CD14-positive monocyte (primary cell): ENCODE measurements at regions not wholly inside any gene's neighbourhood (a gene's known extent, or its start where the extent isn't known, plus 50 kb on each side); places are given as distances from the start of the nearest gene placed in this dataset.

ENCODE experiments used
- DNase-seq, 3 donors: peaks; one replicate each; pipeline ENCODE4 v3.0.0-alpha.2; 2011 to 2022
- H2AFZ ChIP-seq: 2 replicates; pipeline ENCODE4 v1.6.0; 2012; ENCODE audit warnings: mild to moderate bottlenecking, low read depth, low read length, inconsistent platforms; ENCODE audit not compliant: insufficient read depth, poor library complexity, severe bottlenecking
- H3K27ac ChIP-seq, 2 donors: 1 replicate in 1 of 2; 2 replicates in 1 of 2; pipeline ENCODE4 v1.5.1; 2012 to 2013; ENCODE audit warnings: low read length in 2 of 2, control low read depth in 1 of 2, inconsistent platforms in 1 of 2, low read depth in 1 of 2, mild to moderate bottlenecking in 1 of 2
- H3K27me3 ChIP-seq, 2 donors: one replicate each; pipeline versions ENCODE4 v1.6.0 to v1.6.1; 2011 to 2013; ENCODE audit warnings: low read length in 2 of 2; ENCODE audit not compliant: control insufficient read depth in 2 of 2, insufficient read depth in 2 of 2
- H3K36me3 ChIP-seq, 2 donors: replicated peaks in 1 of 2; 1 replicate in 1 of 2; 2 replicates in 1 of 2; pipeline versions ENCODE4 v1.5.1 to v1.6.1; 2012 to 2013; ENCODE audit warnings: low read length in 2 of 2, control low read depth in 1 of 2, inconsistent platforms in 1 of 2, mild to moderate bottlenecking in 1 of 2; ENCODE audit not compliant: insufficient read depth in 2 of 2, control insufficient read depth in 1 of 2
- H3K4me1 ChIP-seq, 2 donors: 1 replicate in 1 of 2; 2 replicates in 1 of 2; pipeline versions ENCODE4 v1.5.1 to v1.6.1; 2012 to 2013; ENCODE audit warnings: low read length in 2 of 2, control low read depth in 1 of 2, inconsistent platforms in 1 of 2, mild to moderate bottlenecking in 1 of 2, moderate library complexity in 1 of 2; ENCODE audit not compliant: insufficient read depth in 2 of 2, control insufficient read depth in 1 of 2
- H3K4me2 ChIP-seq: replicated peaks from 2 replicates; pipeline ENCODE3; 2012; ENCODE audit warnings: low read length, moderate library complexity, mild to moderate bottlenecking; ENCODE audit not compliant: poor library complexity, severe bottlenecking; ENCODE audit errors: extremely low read depth
- H3K4me3 ChIP-seq, 3 experiments: fragments of 200-600 bp in 1 of 3; sonication (generic) in 1 of 3; replicated peaks in 1 of 3; 1 replicate in 2 of 3; 2 replicates in 1 of 3; pipeline ENCODE4 v1.5.1; 2011 to 2013; ENCODE audit warnings: low read length in 3 of 3, mild to moderate bottlenecking in 3 of 3, control low read depth in 2 of 3, low read depth in 2 of 3, inconsistent platforms in 1 of 3, moderate library complexity in 1 of 3
- H3K79me2 ChIP-seq: 2 replicates; pipeline ENCODE4 v1.6.0; 2012; ENCODE audit warnings: mild to moderate bottlenecking, control low read depth, inconsistent platforms, low read length, moderate library complexity; ENCODE audit not compliant: insufficient read depth
- H3K9ac ChIP-seq: 2 replicates; pipeline ENCODE4 v1.6.0; 2017; ENCODE audit warnings: low read length, mild to moderate bottlenecking; ENCODE audit not compliant: insufficient read depth, poor library complexity, severe bottlenecking
- H3K9me3 ChIP-seq, 2 donors: replicated peaks in 1 of 2; 1 replicate in 1 of 2; 2 replicates in 1 of 2; pipeline versions ENCODE4 v1.5.1 to v1.6.1; 2012 to 2013; ENCODE audit warnings: low read length in 2 of 2, control low read depth in 1 of 2; ENCODE audit not compliant: control insufficient read depth in 1 of 2, insufficient read depth in 1 of 2
- H4K20me1 ChIP-seq: 2 replicates; pipeline ENCODE4 v1.6.0; 2012; ENCODE audit warnings: mild to moderate bottlenecking, low read length, control low read depth, moderate library complexity; ENCODE audit not compliant: insufficient read depth
- H3K27ac Mint-ChIP-seq, 7 donors: one replicate each; pipeline ENCODE4 v1.8.0; 2020; ENCODE audit warnings: mild to moderate bottlenecking in 7 of 7, mixed read lengths in 7 of 7, moderate library complexity in 6 of 7, inconsistent platforms in 2 of 7
- H3K27me3 Mint-ChIP-seq, 3 donors: one replicate each; pipeline ENCODE4 v1.8.0; 2021 to 2022; ENCODE audit warnings: low read depth in 3 of 3, mild to moderate bottlenecking in 3 of 3, mixed read lengths in 3 of 3, moderate library complexity in 3 of 3, inconsistent platforms in 1 of 3
- H3K36me3 Mint-ChIP-seq, 2 donors: one replicate each; pipeline ENCODE4 v1.8.0; 2020; ENCODE audit warnings: mixed read lengths in 2 of 2, inconsistent platforms in 1 of 2, mild to moderate bottlenecking in 1 of 2
- H3K4me1 Mint-ChIP-seq: one replicate; pipeline ENCODE4 v1.8.0; 2020; ENCODE audit warnings: mild to moderate bottlenecking, mixed read lengths
- H3K4me3 Mint-ChIP-seq, 2 donors: one replicate each; pipeline ENCODE4 v1.8.0; 2020; ENCODE audit warnings: mild to moderate bottlenecking in 2 of 2, mixed read lengths in 2 of 2, moderate library complexity in 1 of 2
- H3K9me3 Mint-ChIP-seq, 7 donors: one replicate each; pipeline ENCODE4 v1.8.0; 2020 to 2022; ENCODE audit warnings: mixed read lengths in 7 of 7, mild to moderate bottlenecking in 6 of 7, moderate library complexity in 6 of 7, inconsistent platforms in 2 of 7
- CTCF ChIP-seq: fragments of 200-600 bp; IDR thresholded peaks from one replicate; pipeline ENCODE4 v1.8.0; 2022; ENCODE audit warnings: antibody characterized with exemption, mild to moderate bottlenecking
- WGBS: methylation state at CpG from one replicate; pipeline ENCODE4 v1.1.5; 2013; ENCODE audit warnings: missing lambda C conversion rate; ENCODE audit not compliant: insufficient coverage; 5-methylcytosine and 5-hydroxymethylcytosine counted together
- intact Hi-C, 2 donors: fragments of 100-400 bp; cut with micrococcal nuclease; formaldehyde crosslinking; loops; one replicate each; pipeline versions ENCODE4 v1.15.0 to v1.15.1; 2023

GRCh38 chr15:31457631-31458526 lies 131.2 kb downstream of the KLF13 start:
- Histone ChIP-seq H3K79me2 (no peaks in the 10 kb centered on the region), H3K4me1 (no peaks in the 10 kb centered on the region), H3K9me3 (no peaks in the 10 kb centered on the region), H3K4me2 (no peak overlapping the region), H2AFZ (no peak overlapping the region), H3K27me3 (no peaks in the 10 kb centered on the region), H3K36me3 (no peaks in the 10 kb centered on the region), H3K4me3 (no peak overlapping the region), H3K27ac (no peak overlapping the region), H3K9ac (no peak overlapping the region), H4K20me1 (no peaks in the 10 kb centered on the region)
- no peak overlapping the region for H3K27ac Mint-ChIP-seq
- H3K4me3 Mint-ChIP-seq = no peak overlapping the region
- no peak for TF ChIP-seq CTCF
- no peak for DNase-seq
- peaks cover 4 to 18% (median 8%) of the 10 kb centered on the region in 3 donors for H3K27me3 Mint-ChIP-seq
- intact Hi-C loops = no loop called here
- WGBS = 78% methylated on average over 8 of the region's 11 CpGs
- no peaks in the 10 kb centered on the region for H3K36me3 Mint-ChIP-seq
- peaks cover 3 to 8% (median 6%) of the 10 kb centered on the region in 7 donors for H3K9me3 Mint-ChIP-seq
- H3K4me1 Mint-ChIP-seq = no peaks in the 10 kb centered on the region

GRCh38 chr15:31458596-31459399 lies 132.2 kb downstream of the KLF13 start:
- H3K4me1 Mint-ChIP-seq = no peaks in the 10 kb centered on the region
- no peaks in the 10 kb centered on the region for H3K4me1 ChIP-seq
- no peaks in the 10 kb centered on the region for H3K79me2 ChIP-seq
- peaks cover 0 to 6% (median 2%) of the 10 kb centered on the region in 7 donors for H3K9me3 Mint-ChIP-seq
- no peaks in the 10 kb centered on the region for H3K36me3 ChIP-seq
- no peaks in the 10 kb centered on the region for H3K36me3 Mint-ChIP-seq
- no peak overlapping the region for H3K4me2 ChIP-seq
- 89% methylated on average over 4 of the region's 9 CpGs for WGBS
- H3K4me3 ChIP-seq = no peak overlapping the region
- H3K9ac ChIP-seq = no peak overlapping the region
- no peaks in the 10 kb centered on the region for H4K20me1 ChIP-seq
- no peaks in the 10 kb centered on the region for H3K27me3 ChIP-seq
- TF ChIP-seq CTCF = no peak
- H3K9me3 ChIP-seq = no peaks in the 10 kb centered on the region
- no peak overlapping the region for H2AFZ ChIP-seq
- H3K27ac Mint-ChIP-seq = peak overlapping the region in 1 of 7 donors; percentile 11
- H3K27ac ChIP-seq = no peak overlapping the region
- peaks cover 4 to 22% (median 8%) of the 10 kb centered on the region in 3 donors for H3K27me3 Mint-ChIP-seq
- no peak for DNase-seq
- intact Hi-C loops = no loop called here
- no peak overlapping the region for H3K4me3 Mint-ChIP-seq
